ENCODE measurements at regions not wholly inside any gene's neighbourhood (a gene's known extent, or its start where the extent isn't known, plus 50 kb on each side); places are given as distances from the start of the nearest gene placed in this dataset.
A peak's percentile ranks its signal among the peaks of the same experiment; 100 is the strongest.

DNA sequence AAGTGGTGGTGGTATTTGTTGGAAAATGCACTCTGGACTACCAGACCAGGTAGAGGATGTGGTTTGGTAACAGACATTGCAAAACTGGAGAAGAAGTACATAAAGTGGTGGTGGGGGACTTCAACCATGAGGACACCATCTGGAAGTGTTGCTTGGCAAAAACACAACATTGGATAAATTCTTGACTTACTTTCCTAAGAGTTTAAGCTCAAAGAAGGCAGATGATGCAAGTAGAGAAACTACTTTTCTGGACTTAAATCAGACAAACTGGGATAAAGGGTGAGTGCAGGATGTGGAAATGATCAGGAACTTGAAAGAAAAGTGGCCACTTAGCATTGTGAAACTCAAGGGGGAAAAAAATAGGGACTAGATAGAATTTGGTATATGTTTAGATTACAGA, 487.4 kb downstream of the ZEB2 start (continued):
- TF ChIP-seq, protein P1, sequence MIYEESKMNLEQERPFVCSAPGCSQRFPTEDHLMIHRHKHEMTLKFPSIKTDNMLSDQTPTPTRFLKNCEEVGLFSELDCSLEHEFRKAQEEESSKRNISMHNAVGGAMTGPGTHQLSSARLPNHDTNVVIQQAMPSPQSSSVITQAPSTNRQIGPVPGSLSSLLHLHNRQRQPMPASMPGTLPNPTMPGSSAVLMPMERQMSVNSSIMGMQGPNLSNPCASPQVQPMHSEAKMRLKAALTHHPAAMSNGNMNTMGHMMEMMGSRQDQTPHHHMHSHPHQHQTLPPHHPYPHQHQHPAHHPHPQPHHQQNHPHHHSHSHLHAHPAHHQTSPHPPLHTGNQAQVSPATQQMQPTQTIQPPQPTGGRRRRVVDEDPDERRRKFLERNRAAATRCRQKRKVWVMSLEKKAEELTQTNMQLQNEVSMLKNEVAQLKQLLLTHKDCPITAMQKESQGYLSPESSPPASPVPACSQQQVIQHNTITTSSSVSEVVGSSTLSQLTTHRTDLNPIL (CRISPR knock-in tag; IDR thresholded peaks at IDR 0.05; ENCODE audit: low read depth): no peak

DNA sequence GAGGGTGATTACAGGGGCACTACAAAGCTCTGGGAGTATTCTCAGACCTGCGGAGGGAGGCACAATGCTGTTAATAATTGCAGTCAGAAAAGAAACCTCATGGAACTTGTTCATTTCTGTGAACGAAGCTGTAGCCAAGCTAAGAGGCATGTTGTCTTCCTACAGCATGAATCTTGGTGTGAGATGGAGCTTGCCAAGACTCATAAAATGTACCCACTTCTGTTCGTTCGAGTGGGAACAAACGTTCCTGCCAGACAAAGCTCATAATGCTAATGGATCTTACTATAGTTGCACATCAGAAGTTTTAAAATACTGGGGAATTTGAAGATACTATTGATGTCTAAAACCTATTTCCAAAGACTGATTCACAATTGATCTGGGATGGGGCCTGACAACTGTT, 489.1 kb downstream of the ZEB2 start:
- no peak for TF ChIP-seq ZFP3 (CRISPR knock-in tag; IDR thresholded peaks at IDR 0.05)
- no peak for TF ChIP-seq ZFP30 (CRISPR knock-in tag; IDR thresholded peaks at IDR 0.05)
- no peak for TF ChIP-seq ZNF70 (CRISPR knock-in tag; IDR thresholded peaks at IDR 0.05)
- TF ChIP-seq RARB (CRISPR knock-in tag; IDR thresholded peaks at IDR 0.05): no peak
- TF ChIP-seq, protein P2, sequence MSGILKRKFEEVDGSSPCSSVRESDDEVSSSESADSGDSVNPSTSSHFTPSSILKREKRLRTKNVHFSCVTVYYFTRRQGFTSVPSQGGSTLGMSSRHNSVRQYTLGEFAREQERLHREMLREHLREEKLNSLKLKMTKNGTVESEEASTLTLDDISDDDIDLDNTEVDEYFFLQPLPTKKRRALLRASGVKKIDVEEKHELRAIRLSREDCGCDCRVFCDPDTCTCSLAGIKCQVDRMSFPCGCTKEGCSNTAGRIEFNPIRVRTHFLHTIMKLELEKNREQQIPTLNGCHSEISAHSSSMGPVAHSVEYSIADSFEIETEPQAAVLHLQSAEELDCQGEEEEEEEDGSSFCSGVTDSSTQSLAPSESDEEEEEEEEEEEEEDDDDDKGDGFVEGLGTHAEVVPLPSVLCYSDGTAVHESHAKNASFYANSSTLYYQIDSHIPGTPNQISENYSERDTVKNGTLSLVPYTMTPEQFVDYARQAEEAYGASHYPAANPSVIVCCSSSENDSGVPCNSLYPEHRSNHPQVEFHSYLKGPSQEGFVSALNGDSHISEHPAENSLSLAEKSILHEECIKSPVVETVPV (CRISPR knock-in tag; IDR thresholded peaks at IDR 0.05): no peak
- no peak for TF ChIP-seq ZNF8 (CRISPR knock-in tag; IDR thresholded peaks at IDR 0.05)
- TF ChIP-seq SNAI2 (CRISPR knock-in tag; IDR thresholded peaks at IDR 0.05): no peak
- no peak for TF ChIP-seq GLIS3 (CRISPR knock-in tag; IDR thresholded peaks at IDR 0.05)
- TF ChIP-seq TCF4 (CRISPR knock-in tag; IDR thresholded peaks at IDR 0.05; ENCODE audit: borderline replicate concordance): no peak
- no peak for TF ChIP-seq OSR1 (CRISPR knock-in tag; IDR thresholded peaks at IDR 0.05)
- no peak for TF ChIP-seq TOX (CRISPR knock-in tag; IDR thresholded peaks at IDR 0.05; ENCODE audit: borderline replicate concordance)
- TF ChIP-seq, protein P3, sequence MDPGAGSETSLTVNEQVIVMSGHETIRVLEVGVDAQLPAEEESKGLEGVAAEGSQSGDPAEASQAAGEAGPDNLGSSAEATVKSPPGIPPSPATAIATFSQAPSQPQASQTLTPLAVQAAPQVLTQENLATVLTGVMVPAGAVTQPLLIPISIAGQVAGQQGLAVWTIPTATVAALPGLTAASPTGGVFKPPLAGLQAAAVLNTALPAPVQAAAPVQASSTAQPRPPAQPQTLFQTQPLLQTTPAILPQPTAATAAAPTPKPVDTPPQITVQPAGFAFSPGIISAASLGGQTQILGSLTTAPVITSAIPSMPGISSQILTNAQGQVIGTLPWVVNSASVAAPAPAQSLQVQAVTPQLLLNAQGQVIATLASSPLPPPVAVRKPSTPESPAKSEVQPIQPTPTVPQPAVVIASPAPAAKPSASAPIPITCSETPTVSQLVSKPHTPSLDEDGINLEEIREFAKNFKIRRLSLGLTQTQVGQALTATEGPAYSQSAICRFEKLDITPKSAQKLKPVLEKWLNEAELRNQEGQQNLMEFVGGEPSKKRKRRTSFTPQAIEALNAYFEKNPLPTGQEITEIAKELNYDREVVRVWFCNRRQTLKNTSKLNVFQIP (CRISPR knock-in tag; IDR thresholded peaks at IDR 0.05; ENCODE audit: borderline replicate concordance, low read depth): no peak
- TF ChIP-seq CSDC2 (CRISPR knock-in tag; IDR thresholded peaks at IDR 0.05): no peak
- TF ChIP-seq, protein P4, sequence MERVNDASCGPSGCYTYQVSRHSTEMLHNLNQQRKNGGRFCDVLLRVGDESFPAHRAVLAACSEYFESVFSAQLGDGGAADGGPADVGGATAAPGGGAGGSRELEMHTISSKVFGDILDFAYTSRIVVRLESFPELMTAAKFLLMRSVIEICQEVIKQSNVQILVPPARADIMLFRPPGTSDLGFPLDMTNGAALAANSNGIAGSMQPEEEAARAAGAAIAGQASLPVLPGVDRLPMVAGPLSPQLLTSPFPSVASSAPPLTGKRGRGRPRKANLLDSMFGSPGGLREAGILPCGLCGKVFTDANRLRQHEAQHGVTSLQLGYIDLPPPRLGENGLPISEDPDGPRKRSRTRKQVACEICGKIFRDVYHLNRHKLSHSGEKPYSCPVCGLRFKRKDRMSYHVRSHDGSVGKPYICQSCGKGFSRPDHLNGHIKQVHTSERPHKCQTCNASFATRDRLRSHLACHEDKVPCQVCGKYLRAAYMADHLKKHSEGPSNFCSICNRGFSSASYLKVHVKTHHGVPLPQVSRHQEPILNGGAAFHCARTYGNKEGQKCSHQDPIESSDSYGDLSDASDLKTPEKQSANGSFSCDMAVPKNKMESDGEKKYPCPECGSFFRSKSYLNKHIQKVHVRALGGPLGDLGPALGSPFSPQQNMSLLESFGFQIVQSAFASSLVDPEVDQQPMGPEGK (CRISPR knock-in tag; IDR thresholded peaks at IDR 0.05; ENCODE audit: borderline replicate concordance): no peak
- TF ChIP-seq ESRRG (CRISPR knock-in tag; IDR thresholded peaks at IDR 0.05): no peak
- no peak for TF ChIP-seq ISL1 (CRISPR knock-in tag; IDR thresholded peaks at IDR 0.05)
- TF ChIP-seq, protein P5, sequence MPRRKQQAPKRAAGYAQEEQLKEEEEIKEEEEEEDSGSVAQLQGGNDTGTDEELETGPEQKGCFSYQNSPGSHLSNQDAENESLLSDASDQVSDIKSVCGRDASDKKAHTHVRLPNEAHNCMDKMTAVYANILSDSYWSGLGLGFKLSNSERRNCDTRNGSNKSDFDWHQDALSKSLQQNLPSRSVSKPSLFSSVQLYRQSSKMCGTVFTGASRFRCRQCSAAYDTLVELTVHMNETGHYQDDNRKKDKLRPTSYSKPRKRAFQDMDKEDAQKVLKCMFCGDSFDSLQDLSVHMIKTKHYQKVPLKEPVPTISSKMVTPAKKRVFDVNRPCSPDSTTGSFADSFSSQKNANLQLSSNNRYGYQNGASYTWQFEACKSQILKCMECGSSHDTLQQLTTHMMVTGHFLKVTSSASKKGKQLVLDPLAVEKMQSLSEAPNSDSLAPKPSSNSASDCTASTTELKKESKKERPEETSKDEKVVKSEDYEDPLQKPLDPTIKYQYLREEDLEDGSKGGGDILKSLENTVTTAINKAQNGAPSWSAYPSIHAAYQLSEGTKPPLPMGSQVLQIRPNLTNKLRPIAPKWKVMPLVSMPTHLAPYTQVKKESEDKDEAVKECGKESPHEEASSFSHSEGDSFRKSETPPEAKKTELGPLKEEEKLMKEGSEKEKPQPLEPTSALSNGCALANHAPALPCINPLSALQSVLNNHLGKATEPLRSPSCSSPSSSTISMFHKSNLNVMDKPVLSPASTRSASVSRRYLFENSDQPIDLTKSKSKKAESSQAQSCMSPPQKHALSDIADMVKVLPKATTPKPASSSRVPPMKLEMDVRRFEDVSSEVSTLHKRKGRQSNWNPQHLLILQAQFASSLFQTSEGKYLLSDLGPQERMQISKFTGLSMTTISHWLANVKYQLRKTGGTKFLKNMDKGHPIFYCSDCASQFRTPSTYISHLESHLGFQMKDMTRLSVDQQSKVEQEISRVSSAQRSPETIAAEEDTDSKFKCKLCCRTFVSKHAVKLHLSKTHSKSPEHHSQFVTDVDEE (CRISPR knock-in tag; IDR thresholded peaks at IDR 0.05): no peak
- no peak for TF ChIP-seq ZNF565 (CRISPR knock-in tag; conservative IDR thresholded peaks at IDR 0.05; ENCODE audit: low read depth)
- ATAC-seq: no peak

DNA sequence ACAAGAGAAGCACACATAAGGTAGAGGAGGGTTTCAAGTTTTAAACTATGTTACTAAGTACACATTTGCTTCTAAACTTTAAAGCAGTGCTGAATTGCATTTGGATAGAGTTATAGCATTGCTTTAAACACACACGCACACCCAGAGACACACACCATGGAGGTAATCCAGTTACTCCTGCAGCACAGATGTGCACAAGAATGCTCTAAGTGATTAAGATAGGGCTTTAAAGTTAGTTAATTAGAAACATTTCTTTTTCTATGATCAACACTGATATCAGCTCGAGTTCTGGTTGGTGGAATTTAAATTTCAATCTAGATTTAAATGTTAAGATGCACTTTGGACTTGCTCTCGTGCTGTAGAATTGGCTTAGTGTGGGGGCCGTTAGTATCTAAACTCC, 492.3 kb downstream of the ZEB2 start:
- peak; percentile 85 for TF ChIP-seq TCF4 (CRISPR knock-in tag; IDR thresholded peaks at IDR 0.05; ENCODE audit: borderline replicate concordance)
- TF ChIP-seq OSR1 (CRISPR knock-in tag; IDR thresholded peaks at IDR 0.05): no peak
- TF ChIP-seq, protein P1 (CRISPR knock-in tag; IDR thresholded peaks at IDR 0.05; ENCODE audit: low read depth): no peak
- no peak for TF ChIP-seq ZFP30 (CRISPR knock-in tag; IDR thresholded peaks at IDR 0.05)
- ATAC-seq: no peak
